PC-3 (cell line): ENCODE measurements at regions not wholly inside any gene's neighbourhood (a gene's known extent, or its start where the extent isn't known, plus 50 kb on each side); places are given as distances from the start of the nearest gene placed in this dataset.

ENCODE experiments used
- ATAC-seq: fragments of 200-7000 bp; cut with Tn5 transposase; 2 replicates; pipeline ENCODE4 v1.9.1; 2020; ENCODE audit warnings: mild to moderate bottlenecking, moderate library complexity
- BruUV-seq: library from RNA; stranded (reverse); fragments of 400-500 nt; replicated peaks from 2 replicates; lab custom pipeline; 2021; lab: Mats Ljungman, UMichigan
- CTCF ChIA-PET: fragments of 300-600 bp; sonication (Branson Sonifier 250); formaldehyde crosslinking; loops from one replicate; lab custom pipeline; 2022; ENCODE audit warnings: antibody characterized with exemption; lab: Charles Lee
- POLR2A ChIA-PET: fragments of 300-600 bp; sonication (Branson Sonifier 250); formaldehyde crosslinking; loops from one replicate; lab custom pipeline; 2022; ENCODE audit warnings: antibody characterized with exemption; ENCODE audit not compliant: unreplicated experiment; lab: Charles Lee
- DNase-seq: peaks from one replicate; pipeline ENCODE4 v3.0.0-alpha.2; 2015
- H2AFZ ChIP-seq: fragments of 300-600 bp; sonication (generic); 2 replicates; pipeline ENCODE4 v1.6.0; 2016; ENCODE audit warnings: antibody characterized with exemption, low read length
- H3F3A ChIP-seq: fragments of 300-600 bp; sonication (generic); one replicate; pipeline ENCODE4 v1.6.0; 2017; ENCODE audit warnings: antibody characterized with exemption, low read length, control low read depth, mild to moderate bottlenecking; ENCODE audit not compliant: unreplicated experiment
- H3K27ac ChIP-seq: fragments of 300-600 bp; sonication (generic); 2 replicates; pipeline ENCODE4 v1.5.1; 2016; ENCODE audit warnings: mild to moderate bottlenecking, low read length
- H3K27me3 ChIP-seq: fragments of 300-600 bp; sonication (generic); 2 replicates; pipeline ENCODE4 v1.6.1; 2016; ENCODE audit warnings: low read length, mixed read lengths
- H3K36me3 ChIP-seq: fragments of 300-600 bp; sonication (generic); 2 replicates; pipeline ENCODE4 v1.6.1; 2016; ENCODE audit warnings: low read depth, mixed run types, low read length, mixed read lengths
- H3K4me1 ChIP-seq: fragments of 300-600 bp; sonication (generic); 2 replicates; pipeline ENCODE4 v1.5.1; 2016; ENCODE audit warnings: low read length; ENCODE audit not compliant: insufficient read depth
- H3K4me2 ChIP-seq: fragments of 300-600 bp; sonication (generic); 2 replicates; pipeline ENCODE4 v1.6.0; 2016; ENCODE audit warnings: low read length
- H3K4me3 ChIP-seq: fragments of 300-600 bp; sonication (generic); 2 replicates; pipeline ENCODE4 v1.5.1; 2016; ENCODE audit warnings: mild to moderate bottlenecking, low read length, mixed read lengths
- H3K79me2 ChIP-seq: fragments of 300-600 bp; sonication (generic); 2 replicates; pipeline ENCODE4 v1.6.1; 2017; ENCODE audit warnings: low read length, mixed read lengths
- H3K9ac ChIP-seq: fragments of 300-600 bp; sonication (generic); 2 replicates; pipeline ENCODE4 v1.6.0; 2016; ENCODE audit warnings: mild to moderate bottlenecking, low read length
- H3K9me2 ChIP-seq: fragments of 300-600 bp; sonication (generic); replicated peaks from 2 replicates; pipeline ENCODE4 v1.6.1; 2016; ENCODE audit warnings: mixed run types, low read length, mixed read lengths
- H3K9me3 ChIP-seq: fragments of 300-600 bp; sonication (generic); 2 replicates; pipeline ENCODE4 v1.6.1; 2016; ENCODE audit warnings: low read length, mixed read lengths
- H4K20me1 ChIP-seq: fragments of 300-600 bp; sonication (generic); 2 replicates; pipeline ENCODE4 v1.6.1; 2016; ENCODE audit warnings: low read length, mixed read lengths
- EZH2 ChIP-seq: fragments of 300-600 bp; sonication (generic); IDR thresholded peaks from one replicate; pipeline ENCODE4 v1.6.1; 2017; ENCODE audit warnings: antibody characterized with exemption, mild to moderate bottlenecking, low read length; ENCODE audit not compliant: unreplicated experiment
- EZH2phosphoT487 ChIP-seq: fragments of 300-600 bp; sonication (generic); IDR thresholded peaks from 2 replicates; pipeline ENCODE4 v1.6.1; 2018; ENCODE audit warnings: mild to moderate bottlenecking, antibody characterized with exemption, low read length, borderline replicate concordance
- intact Hi-C: fragments of 100-400 bp; cut with micrococcal nuclease; formaldehyde crosslinking; loops from 2 replicates; pipeline ENCODE4 v1.9.0; 2023
- TF ChIP-seq, protein P1 (sequence below): fragments of 300-600 bp; sonication (generic); conservative IDR thresholded peaks from 2 replicates; pipeline ENCODE4 v1.5.1; 2017; ENCODE audit warnings: antibody characterized with exemption, low read depth, mild to moderate bottlenecking, low read length

DNA sequence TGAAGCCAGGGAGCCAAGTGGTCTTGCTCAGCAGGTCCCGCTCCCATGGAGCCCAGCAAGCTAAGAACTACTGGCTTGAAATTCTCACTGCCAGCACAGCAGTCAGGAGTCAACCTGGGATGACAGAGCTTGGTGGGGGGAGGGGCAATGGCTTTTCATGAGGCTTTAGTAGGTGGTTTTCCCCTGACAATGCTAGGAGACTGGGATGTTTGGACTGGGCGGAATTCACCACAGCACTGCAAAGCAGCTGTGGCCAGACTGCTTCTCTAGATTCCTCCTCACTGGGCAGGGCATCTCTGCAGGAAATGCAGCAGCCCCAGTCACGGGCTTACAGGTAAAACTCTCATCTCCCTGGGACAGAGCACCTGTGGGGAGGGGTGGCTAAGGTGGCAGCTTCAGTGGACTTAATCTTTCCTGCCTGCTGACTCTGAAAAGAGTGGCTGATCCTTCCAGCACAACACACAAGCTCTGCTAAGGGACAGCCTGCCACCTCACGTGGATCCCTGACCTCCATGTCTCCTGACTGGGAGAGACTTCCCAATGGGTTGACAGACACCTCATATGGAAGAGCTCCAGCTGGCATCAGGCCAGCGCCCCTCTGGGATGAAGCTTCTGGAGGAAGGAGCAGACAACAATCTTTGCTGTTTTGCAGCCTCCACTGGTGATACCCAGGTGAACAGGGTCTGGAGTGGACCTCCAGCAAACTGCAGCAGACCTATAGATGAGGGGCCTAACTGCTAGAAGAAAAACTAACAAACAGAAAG lies 349.7 kb upstream of the ST6GAL2 start:
- Histone ChIP-seq H3K9me3 (no peaks in the 10 kb centered on the region), H3F3A (no peaks in the 10 kb centered on the region), H3K9ac (no peak overlapping the region), H3K4me1 (no peaks in the 10 kb centered on the region), H3K79me2 (no peaks in the 10 kb centered on the region), H3K36me3 (no peaks in the 10 kb centered on the region), H3K27me3 (peaks cover 51% of the 10 kb centered on the region), H3K27ac (no peak overlapping the region), H3K4me2 (no peak overlapping the region), H2AFZ (no peak overlapping the region), H3K9me2 (no peaks in the 10 kb centered on the region), H3K4me3 (no peak overlapping the region), H4K20me1 (no peaks in the 10 kb centered on the region)
- ATAC-seq (no peak), DNase-seq (no peak)
- POLR2A ChIA-PET, result no interaction called here
- TF ChIP-seq EZH2 (no peak), EZH2phosphoT487 (no peak)
- TF ChIP-seq, protein P1, sequence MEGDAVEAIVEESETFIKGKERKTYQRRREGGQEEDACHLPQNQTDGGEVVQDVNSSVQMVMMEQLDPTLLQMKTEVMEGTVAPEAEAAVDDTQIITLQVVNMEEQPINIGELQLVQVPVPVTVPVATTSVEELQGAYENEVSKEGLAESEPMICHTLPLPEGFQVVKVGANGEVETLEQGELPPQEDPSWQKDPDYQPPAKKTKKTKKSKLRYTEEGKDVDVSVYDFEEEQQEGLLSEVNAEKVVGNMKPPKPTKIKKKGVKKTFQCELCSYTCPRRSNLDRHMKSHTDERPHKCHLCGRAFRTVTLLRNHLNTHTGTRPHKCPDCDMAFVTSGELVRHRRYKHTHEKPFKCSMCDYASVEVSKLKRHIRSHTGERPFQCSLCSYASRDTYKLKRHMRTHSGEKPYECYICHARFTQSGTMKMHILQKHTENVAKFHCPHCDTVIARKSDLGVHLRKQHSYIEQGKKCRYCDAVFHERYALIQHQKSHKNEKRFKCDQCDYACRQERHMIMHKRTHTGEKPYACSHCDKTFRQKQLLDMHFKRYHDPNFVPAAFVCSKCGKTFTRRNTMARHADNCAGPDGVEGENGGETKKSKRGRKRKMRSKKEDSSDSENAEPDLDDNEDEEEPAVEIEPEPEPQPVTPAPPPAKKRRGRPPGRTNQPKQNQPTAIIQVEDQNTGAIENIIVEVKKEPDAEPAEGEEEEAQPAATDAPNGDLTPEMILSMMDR, result no peak
- no TSS peak for BruUV-seq
- CTCF ChIA-PET, result no interaction called here
- intact Hi-C loops, result no loop called here

DNA sequence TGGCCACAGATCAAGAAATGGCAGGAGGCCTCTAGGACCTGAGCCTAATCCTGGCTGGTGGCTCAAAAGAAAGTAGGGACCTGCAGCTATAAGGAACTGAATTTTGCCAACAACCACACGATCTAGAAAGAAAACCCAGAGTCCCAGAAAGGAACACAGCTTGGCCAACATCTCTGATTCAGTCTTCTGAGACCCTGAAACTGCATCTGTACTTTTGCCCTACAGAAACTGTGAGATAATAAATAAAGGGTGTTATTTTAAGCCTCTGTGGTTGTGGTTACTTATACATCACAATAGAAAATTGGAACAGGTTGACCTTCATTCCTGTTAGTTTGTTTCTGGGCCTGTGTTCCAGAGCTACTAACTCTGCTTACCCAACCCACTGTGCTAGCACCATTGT lies 356.8 kb upstream of the ST6GAL2 start:
- Histone ChIP-seq H3K4me3 (no peak overlapping the region), H3F3A (no peaks in the 10 kb centered on the region), H3K27me3 (peaks cover 41% of the 10 kb centered on the region), H3K4me1 (no peaks in the 10 kb centered on the region), H3K9me2 (no peaks in the 10 kb centered on the region), H3K36me3 (no peaks in the 10 kb centered on the region), H3K4me2 (no peak overlapping the region), H4K20me1 (no peaks in the 10 kb centered on the region), H3K79me2 (no peaks in the 10 kb centered on the region), H2AFZ (no peak overlapping the region), H3K9me3 (no peaks in the 10 kb centered on the region), H3K27ac (no peak overlapping the region), H3K9ac (no peak overlapping the region)
- ChIA-PET CTCF (no interaction called here), POLR2A (no interaction called here)
- ATAC-seq (no peak), DNase-seq (no peak)
- intact Hi-C loops, result no loop called here
- TF ChIP-seq EZH2phosphoT487 (no peak), EZH2 (no peak)
- TF ChIP-seq, protein P1, result no peak
- no TSS peak for BruUV-seq

DNA sequence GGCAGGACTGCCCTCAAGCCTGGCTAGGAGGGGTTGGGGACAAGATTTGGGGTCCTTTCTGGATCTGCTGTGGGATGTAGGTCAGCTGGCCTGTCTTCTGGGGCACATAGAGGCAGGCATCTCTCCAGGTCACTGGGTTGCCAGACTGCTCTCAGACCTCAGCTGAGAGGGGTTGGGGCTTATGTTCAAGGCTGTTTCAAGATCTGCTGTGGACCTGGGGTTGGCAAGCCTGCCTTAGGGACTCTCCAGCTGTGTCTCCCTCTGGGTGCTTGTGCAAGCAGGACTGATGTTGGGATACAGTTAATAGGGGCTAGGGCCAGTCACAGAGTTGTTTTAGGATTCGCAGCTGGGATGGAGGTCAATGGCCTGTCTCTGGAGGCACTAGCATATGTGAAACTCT lies 363.0 kb upstream of the ST6GAL2 start:
- Histone ChIP-seq H3K27ac (no peak overlapping the region), H3K4me3 (no peak overlapping the region), H4K20me1 (no peaks in the 10 kb centered on the region), H3K9ac (no peak overlapping the region), H3K9me2 (no peaks in the 10 kb centered on the region), H2AFZ (no peak overlapping the region), H3F3A (no peaks in the 10 kb centered on the region), H3K79me2 (no peaks in the 10 kb centered on the region), H3K27me3 (peaks cover 45% of the 10 kb centered on the region), H3K4me2 (no peak overlapping the region), H3K36me3 (no peaks in the 10 kb centered on the region), H3K4me1 (no peaks in the 10 kb centered on the region), H3K9me3 (no peaks in the 10 kb centered on the region)
- TF ChIP-seq EZH2phosphoT487 (no peak), EZH2 (no peak)
- TF ChIP-seq, protein P1, result no peak
- ATAC-seq (no peak), DNase-seq (no peak)
- no TSS peak for BruUV-seq
- ChIA-PET CTCF (no interaction called here), POLR2A (no interaction called here)
- intact Hi-C loops, result no loop called here
